SU-DHL-6 (cell line): ENCODE measurements at regions not wholly inside any gene's neighbourhood (a gene's known extent, or its start where the extent isn't known, plus 50 kb on each side); places are given as distances from the start of the nearest gene placed in this dataset.

Source experiments
- EZH2phosphoT487 ChIP-seq: fragments of 200-600 bp; sonication (generic), shearing (Covaris generic); conservative IDR thresholded peaks from 2 replicates; pipeline ENCODE4 v1.6.1; 2018; ENCODE audit warnings: mild to moderate bottlenecking, antibody characterized with exemption, low read length, moderate library complexity, mixed read lengths
- TF ChIP-seq, protein P1 (sequence below): fragments of 200-600 bp; sonication (generic); IDR thresholded peaks from one replicate; pipeline ENCODE4 v1.5.1; 2017; ENCODE audit warnings: antibody characterized with exemption, mild to moderate bottlenecking, low read length, moderate library complexity; ENCODE audit not compliant: insufficient read depth, poor library complexity, severe bottlenecking

- TF ChIP-seq, protein P1, sequence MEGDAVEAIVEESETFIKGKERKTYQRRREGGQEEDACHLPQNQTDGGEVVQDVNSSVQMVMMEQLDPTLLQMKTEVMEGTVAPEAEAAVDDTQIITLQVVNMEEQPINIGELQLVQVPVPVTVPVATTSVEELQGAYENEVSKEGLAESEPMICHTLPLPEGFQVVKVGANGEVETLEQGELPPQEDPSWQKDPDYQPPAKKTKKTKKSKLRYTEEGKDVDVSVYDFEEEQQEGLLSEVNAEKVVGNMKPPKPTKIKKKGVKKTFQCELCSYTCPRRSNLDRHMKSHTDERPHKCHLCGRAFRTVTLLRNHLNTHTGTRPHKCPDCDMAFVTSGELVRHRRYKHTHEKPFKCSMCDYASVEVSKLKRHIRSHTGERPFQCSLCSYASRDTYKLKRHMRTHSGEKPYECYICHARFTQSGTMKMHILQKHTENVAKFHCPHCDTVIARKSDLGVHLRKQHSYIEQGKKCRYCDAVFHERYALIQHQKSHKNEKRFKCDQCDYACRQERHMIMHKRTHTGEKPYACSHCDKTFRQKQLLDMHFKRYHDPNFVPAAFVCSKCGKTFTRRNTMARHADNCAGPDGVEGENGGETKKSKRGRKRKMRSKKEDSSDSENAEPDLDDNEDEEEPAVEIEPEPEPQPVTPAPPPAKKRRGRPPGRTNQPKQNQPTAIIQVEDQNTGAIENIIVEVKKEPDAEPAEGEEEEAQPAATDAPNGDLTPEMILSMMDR: no peak
- TF ChIP-seq EZH2phosphoT487: no peak
Observed at GRCh38 chr11:10916665-10917064, 58.8 kb upstream of the ZBED5 start.
